Pons (tissue), 1 donor: ENCODE measurements at regions not wholly inside any gene's neighbourhood (a gene's known extent, or its start where the extent isn't known, plus 50 kb on each side); places are given as distances from the start of the nearest gene placed in this dataset.

Experiments
- DNase-seq: peaks from one replicate; pipeline ENCODE4 v3.0.0-alpha.2; 2016; ENCODE audit warnings: low spot score

DNA sequence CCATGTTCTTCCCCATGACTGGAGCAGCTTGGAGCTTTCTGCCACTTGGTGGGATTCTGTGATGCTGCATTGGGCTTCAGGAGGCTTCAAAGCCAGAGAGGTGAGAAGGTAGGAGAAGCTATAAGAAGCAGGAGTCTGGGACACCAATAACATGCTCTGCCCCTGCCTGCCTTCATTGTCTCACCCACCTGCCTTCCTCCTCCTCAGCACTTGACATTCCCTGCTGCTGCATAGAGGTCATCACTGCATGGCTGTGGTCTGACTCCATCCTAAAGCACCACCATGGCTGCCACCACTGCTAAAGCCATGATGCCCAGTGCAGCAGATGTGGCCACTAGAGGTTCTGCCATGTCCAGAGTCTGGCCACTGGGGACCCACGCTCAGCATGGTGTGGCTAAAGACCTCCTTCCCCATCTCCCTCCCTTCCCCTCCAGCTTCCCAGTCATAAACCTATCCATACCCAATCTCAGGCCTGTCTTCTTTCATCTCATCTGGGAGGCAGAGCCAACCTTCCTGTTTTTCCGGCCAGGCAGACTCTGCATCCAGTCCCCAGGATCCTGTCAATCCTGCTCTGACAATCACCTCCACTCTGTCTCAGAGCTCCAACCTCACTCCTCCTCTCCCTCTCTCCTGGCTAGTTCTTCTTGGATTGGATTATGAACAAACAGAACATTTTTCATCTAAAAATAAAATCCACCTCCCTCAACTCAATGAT, 285.1 kb upstream of the POU3F1 start:
- no peak for DNase-seq

DNA sequence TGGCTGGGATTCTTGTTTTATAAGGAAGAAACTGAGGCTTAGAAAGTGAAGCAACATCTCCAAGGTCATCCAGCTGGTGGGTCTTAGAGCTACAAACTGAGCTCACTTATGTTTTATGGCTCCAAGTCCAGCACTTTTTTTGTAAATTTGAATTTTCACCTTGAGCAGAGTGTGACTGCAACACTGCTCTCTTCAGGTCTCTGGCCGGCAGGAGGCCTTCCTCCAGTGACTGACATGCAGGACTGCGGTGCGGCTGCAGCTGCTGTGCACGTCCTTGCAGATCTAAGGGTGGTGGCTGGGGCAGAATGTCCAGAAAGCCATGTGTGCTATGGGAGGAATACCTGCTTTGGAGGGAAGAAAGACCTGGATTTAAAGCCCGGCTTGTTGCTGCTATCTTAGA, 284.2 kb upstream of the POU3F1 start:
- DNase-seq: no peak

DNA sequence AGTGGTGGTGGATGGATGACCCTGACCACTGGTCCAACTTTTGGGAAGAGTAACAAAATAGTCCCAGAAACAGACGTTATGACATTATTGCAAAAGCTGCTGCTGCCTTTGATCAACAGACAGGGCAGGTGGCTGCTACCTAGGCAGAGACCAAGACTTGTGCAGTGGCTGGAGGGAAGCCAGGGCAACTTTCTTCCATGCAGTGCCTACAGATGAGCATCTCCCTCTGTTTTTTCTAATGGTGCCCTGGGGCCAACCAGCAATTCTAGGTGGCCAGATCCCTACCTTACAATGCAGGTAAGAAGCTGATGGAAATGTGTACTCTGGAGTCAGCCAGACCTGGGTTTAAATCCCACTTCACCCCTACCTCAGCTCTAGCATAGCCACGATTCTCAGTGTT, 283.1 kb upstream of the POU3F1 start:
- DNase-seq: no peak

DNA sequence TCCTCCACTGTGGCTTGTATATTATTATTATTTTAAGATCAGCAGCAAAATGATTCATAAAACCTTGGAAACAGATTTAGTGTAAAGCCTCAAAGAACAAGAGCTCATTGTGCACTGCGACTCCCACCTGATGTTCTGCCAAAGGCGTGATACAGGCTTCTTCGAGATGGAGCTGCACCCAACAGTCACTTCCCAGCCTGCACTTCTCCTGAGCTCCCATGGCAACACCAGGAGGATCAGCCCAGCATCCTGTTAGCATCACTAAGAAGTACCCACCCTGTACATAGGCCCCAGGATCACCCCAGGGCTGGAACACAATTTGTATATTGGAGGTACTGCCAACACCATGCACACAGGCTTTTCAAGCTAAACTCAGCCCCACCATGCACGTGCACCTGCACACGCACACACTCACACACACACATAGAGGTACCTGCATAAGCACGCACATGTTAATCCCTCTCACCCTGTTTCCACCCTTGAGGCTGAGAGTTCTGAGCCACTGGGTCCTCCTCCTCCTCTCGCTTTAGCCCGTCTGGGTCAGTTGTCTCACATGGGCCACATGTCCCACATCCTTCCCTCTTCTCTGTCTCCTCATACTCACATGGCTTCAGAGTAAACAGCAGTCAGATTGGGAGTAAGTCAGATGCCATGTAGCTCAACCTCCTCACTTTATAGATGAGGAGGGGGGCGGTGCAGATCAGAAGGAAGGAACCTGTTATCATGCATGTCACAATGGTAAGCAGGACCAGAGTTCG, 281.9 kb upstream of the POU3F1 start:
- no peak for DNase-seq

DNA sequence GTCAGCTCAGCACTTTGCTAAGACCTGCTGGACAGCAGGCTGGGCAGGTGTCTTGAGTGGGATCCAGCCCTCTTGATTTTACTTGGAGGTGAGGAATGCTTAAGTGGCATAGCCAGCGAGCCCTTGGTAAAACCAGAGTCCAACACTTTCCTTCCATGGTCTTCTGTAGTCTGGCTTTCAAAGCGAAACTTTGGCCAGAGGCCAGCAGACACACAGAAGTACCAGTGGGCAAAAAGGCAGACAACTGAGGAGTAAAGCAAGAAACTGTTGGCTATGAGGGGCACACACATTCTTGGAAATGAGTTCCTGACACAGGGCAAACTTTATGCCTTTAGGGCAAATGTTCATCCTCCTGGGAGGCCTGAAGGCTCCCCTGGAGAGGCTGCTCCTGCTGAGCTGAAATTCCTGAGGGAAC, 281.0 kb upstream of the POU3F1 start:
- no peak for DNase-seq

DNA sequence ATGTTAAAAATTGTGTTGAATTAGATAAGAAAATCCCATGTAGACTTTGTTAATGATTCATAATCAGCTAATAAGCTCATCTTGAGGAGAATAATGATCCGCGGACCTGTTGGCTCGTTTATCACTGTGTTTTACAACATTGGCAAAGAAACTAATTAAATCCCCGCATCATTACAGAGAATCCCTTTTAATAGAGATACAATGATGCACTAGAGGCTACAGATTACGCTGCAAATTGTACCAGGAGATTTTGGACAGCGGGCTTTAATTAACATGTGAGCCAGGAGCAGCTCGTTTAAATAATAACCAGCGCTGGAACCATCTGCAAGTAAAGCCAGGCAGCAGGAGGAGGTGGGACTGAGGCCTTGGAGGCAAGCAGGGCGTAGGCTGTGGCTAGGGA, 280.3 kb upstream of the POU3F1 start:
- DNase-seq: no peak

DNA sequence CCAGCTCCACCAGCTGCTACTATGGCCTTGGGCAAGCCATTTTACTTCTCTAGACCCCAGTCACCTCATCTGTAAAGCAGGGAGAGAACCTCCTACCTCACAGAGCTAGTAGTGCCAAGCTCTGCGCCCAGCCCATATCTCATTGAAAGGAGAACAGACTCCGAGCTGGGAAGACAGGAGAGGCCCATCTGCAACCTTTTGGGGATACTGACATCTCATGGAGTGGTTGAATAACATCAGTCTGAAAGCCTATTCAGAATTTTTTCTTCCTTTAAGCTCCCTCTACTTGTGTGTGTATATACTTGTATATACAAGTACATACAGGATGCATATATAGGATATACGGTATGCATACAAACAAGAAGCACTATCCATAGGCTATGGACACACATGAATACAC, 279.5 kb upstream of the POU3F1 start:
- DNase-seq: no peak

DNA sequence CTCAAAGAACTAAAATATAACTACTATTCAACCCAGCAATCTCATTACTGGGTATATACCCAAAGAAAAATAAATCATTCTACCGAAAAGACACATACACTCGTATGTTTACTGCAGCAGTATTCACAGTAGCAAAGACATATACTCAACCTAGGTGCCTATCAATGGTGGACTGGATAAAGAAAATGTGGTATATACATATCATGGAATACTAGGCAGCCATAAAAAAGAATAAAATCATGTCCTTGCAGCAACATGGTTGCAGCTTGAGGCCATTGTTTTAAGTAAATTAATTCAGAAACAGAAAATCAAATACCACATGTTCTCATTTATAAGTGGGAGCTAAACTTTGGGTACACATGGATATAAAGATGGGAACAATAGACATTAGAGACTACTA, 266.2 kb upstream of the POU3F1 start:
- DNase-seq: no peak

DNA sequence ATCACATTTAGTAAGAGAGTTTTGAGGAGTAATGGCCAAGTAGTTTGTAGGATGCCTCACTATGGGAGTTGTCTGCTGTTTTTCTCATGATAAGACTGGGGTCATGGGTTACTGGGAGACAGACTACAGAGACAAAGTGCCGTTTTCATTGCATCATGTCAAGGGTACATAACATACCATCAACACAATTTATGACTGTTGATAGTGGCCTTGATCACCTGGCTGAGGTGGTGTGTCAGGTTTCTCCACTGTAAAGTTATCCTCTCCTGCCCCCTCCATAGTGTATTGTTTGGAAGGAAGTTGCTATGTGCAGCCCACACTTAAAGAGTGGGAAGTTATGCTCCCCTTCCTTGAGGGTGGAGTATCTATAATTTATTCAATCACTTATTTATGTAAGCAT, 263.5 kb upstream of the POU3F1 start:
- no peak for DNase-seq

DNA sequence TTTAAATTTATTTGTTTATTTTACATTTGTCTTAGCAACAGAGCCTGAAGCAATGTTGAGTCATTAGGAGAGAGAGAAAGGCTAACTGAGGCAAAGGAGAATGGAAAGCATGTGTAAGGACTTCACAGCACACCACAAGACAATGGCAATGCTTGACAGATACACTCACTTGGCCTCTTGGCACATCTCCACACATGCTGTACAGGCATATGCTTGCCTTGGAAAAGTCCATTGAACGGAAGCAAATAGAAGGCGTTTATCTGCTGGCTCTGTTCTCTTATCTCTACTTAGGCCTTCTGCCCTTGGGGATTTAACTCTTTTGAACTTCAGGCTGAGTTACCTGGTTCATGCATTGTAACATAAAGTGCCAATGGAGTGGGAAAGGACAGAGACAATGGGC, 262.2 kb upstream of the POU3F1 start:
- DNase-seq: no peak

DNA sequence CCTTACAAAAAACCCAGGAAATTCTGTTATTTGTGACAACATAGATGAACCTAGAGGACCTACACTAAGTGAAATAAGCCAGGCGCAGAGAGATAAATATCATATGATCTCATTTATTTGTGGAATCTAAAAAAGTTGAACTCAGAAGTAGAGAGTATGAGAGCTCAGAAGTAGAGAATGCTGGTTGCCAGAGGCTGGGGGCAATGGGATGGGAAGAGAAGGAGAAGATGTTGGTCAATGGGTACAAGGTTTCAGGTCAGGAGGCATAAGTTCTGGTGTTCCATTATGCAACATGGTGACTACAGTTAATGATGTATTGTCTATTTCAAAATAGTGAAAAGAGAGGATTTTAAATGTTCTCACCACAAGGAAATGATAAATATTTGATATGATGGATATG, 259.1 kb upstream of the POU3F1 start:
- no peak for DNase-seq

DNA sequence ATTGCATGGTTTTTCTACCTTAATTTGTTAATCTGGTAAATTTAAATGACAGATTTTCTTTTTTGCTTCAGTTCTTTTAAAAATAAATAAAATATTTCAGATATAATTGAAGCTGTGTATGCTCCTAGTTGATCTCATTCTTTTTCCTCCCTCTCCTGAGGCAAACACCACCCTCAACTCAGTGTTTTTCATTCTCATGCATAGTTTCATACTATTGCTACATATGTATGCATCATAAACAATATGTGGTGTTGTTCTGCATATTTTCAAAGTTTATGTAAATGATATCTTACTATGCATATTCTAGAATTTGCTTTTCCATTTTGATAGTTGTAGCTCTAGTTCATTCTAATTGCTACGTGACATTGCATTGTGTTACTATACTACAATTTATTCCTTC, 257.2 kb upstream of the POU3F1 start:
- no peak for DNase-seq

DNA sequence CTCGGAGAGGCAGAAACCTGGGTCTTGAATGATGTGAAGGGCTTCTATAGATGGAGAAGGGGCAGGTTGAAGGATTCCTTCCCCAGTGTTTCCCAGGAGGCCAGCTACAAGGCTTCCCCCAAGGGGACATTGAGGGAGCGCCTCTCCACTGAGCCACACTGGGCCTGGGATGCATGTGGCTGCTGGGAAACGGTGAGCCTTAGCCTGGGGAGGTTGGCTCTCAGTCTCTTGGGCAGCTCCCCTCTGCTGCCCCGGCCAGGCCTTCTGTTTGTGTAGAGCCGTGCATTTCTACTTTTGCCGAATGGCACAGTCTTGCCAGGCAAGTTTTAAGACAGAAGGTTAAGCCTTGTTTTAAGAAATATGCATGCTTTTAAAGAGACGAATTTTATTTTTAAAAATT, 254.4 kb upstream of the POU3F1 start:
- no peak for DNase-seq

DNA sequence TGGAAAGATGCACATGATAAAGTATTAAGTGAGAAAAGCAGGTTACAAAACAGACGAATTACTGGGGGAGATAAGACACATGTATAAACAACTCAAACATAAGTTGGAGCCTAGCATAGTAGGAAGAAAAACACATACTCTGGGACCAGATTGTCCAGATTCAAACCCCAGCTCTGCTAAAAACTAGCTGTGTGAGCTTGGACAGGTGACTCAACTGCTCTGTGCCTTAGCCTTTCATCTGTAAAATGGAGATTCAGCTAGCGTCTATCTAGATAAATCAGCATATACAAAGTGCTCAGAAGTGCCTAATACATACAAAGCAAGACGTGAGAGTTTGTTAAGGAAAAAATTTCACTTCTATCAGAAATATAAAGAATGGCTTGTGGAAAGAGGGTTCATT, 254.0 kb upstream of the POU3F1 start:
- no peak for DNase-seq

DNA sequence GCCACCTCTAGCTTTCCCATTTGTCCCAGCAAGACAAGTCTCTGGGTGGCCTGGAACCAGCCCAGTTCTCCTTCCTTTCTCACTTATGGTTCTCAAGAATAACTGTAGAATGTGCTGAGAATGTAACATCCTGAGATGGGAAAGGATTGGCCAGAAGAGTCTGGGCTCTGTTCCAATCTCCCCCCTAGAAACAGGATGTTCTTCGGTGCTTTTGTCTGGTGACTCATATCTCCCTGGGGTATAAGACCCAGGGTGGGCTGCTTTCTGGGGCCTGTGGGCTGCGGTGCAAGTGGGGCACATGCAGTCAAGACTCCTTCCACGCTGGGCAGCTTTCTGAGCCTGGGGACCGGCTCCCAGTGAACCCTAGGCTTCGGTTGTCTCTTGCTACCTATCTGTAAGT, 251.2 kb upstream of the POU3F1 start:
- no peak for DNase-seq

DNA sequence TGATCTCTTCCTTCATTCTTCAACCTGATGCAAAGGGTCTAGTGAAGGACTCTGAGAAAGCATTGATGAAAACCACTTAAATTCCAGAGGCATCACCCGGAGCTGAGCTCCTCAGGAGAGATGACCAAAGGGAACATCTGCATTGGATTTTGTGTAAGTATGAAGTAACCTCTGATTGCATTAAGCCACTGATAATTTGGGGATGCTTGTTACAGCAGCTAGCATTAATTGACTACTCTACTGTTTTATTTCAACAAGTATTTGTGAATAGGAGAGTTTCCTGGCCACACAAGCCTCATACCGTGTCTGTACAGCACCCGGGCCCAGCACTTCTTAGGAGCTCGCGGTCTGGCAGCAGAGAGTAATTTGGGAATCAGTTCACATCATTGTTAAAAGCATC, 250.7 kb upstream of the POU3F1 start:
- DNase-seq: no peak

DNA sequence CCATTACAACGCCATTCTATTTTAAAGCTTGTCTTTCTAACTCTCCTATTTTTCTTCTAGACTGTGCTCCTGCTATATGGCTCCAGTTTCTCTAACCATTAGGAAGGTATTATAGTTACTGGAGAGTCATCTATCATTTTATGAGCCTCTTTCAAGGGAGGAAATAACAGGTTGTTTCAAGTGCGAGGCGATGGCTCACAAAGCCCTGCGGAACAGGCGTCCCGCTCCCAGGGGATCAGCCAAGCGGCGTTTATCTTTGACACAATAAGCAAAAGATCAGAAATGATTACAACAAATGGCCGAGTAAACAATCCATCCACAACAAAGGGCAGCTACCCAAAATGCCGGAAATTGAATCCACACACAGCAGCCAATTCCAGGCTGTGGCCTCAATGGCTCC, 249.5 kb upstream of the POU3F1 start:
- no peak for DNase-seq

DNA sequence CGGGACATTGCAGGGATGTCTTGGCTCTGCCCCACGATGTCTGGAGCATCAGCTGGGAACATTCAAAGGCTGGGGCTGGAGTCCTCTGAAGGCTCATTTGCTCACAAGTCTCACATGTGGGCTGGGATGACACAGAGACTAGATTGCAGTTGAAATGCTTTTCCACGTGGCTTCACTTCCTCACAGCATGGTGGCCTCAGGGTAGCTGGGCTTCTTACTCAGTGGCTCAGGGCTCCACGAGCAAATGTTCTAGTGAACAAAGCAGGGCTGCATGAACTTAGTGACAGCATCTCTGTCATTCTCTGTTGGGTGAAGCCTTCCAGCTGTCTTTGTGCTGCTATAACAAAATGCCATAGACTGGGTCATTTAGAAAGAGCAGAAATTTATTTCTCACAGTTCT, 247.0 kb upstream of the POU3F1 start:
- no peak for DNase-seq

DNA sequence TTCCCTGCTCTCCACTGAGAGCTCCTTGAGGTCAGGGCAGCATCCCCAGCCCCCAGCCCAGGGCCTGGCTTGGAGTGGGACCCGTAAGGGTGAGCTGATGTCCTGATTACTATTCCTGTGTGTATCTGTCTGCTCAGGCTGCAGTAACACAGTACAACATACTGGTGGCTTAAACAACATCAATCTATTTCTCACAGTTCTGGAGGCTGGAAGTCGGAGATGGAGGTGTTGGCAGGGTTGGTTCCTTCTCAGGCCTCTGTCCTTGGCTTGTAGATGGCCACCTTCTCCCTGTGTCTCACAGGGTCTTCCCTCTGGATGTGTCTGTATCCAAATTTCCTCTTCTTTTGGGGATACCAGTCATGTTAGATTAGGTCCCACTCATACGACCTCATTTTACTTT, 246.4 kb upstream of the POU3F1 start:
- DNase-seq: no peak

DNA sequence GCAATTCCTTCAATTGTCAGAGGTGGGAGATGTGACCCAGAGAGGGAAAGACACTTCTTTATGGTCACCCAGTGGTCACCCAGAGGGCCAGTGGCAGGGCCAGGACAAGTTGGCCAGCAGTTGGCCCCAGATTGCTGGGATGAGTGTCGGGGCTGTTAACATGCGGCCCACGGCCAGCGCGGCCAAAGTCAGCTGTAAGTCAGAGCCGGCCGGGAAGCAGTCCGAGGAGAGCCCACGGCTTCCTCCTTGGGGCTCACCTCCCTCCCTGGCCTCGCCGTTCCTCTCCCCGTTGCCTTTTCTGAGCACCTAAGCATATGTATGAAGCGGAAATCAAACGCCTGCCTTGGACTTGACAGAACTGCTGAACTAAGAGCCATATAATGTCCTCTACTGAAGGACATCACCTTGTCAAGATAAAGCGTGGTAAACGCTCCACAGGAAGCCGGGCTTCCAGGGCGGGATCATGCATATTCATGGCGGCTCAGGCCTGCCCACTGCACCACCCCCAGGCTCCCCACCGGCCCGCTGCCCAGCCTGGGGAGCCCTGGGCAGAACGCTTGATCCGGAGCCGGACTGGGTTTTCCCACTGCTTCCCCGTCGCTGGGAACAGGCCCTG, 245.4 kb upstream of the POU3F1 start:
- DNase-seq: no peak

DNA sequence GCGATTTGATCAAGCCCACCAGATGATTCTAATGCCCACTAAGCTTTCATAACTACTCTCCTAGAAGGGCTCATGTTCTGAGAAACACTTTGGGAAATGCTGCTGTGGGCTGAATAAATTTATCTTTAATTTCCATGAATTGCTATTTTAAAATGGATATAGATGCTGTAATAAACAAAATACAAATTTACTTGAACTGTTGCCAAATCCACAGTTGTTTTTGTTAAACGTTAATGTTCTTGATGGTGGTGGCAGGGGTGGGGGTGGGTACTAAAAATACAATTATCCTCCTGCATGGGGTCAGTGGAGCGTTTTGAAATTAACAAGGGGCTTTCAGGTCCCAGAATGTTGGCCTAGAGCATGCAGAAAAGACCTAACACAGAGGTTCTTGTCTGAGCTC, 244.7 kb upstream of the POU3F1 start:
- DNase-seq: no peak

DNA sequence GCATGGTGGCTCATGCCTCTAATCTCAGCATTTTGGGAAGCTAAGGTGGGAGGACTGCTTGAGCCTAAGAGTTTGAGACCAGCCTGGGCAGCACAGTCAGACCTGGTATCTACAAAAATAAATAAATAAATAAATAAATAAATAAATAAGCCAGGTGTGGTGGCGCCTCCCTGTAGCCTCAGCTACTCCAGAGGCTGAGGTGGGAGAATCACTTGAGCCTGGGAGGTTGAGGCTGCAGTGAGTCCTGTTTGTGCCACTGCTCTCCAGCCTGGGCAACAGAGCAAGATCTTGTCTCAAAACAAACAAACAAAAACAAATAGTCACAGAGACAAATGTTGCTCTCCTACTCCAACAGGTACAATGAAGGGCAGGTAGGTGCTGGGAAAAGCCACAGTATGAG, 242.4 kb upstream of the POU3F1 start:
- DNase-seq: no peak

DNA sequence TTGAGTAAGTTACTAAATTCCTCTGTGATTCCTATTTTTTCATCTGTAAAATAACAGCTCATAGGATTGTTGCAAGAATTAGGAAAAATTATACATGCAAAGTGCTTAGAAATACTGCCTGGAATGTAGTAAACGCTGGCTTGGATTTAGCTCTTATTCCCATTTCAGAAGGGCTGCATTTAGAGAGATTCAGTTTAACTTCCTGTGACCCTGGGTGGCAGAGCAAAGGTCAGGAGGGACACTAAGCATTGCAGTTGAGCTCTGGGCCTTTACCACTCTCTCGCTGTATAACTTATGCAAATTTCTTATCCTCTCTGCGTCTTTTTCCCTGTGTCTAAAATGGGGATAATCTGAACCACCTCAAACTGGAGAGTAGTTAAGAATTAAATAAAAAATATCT, 241.0 kb upstream of the POU3F1 start:
- DNase-seq: no peak

DNA sequence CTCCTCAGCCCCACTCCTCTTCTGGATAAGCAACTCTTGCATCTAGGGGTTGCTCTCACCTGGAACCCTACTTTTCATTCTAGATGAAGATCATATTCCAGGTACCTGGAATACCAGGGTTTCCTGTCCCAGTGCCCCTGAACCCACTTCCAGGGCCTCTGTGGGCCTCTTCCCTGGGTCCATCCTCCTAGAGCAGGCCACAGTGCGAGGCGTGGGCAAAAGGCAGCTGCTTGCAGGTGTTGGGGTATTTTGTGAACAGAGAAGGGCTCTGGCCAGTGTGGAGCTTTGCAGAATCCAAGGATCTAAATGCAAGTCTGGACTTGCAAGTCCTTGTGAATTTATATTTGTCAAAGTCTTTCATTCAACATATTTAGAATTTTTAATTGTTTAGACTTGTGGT, 240.4 kb upstream of the POU3F1 start:
- DNase-seq: no peak
